ENCODE measurements at regions not wholly inside any gene's neighbourhood (a gene's known extent, or its start where the extent isn't known, plus 50 kb on each side); places are given as distances from the start of the nearest gene placed in this dataset.
"Not testable (repeated sequence)": the region's sequence is repeated elsewhere in the genome, so short reads cannot be mapped to it uniquely, and the experiment has no call there.

DNA sequence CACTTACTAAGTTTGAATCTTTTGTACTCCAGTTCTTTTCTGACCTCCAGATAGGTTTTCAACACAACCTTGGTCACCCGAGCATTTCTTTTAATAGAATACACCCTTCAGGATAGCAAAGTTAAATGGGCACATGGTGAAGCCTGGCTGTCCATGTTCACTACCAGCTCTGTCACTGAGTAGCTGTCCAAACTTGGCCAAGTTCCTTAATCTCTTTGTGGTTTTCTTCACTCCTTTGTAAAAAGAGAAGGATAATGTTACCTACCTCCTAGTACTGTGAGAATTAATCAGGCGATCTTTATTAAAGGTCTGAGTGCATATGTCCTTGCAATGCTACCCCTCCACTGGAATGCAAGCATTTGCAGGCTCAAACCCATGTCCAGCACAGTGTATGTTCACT lies 128.1 kb upstream of the PTPRZ1 start:
- DNase-seq (ENCODE audit: low read depth, low spot score), result no peak

DNA sequence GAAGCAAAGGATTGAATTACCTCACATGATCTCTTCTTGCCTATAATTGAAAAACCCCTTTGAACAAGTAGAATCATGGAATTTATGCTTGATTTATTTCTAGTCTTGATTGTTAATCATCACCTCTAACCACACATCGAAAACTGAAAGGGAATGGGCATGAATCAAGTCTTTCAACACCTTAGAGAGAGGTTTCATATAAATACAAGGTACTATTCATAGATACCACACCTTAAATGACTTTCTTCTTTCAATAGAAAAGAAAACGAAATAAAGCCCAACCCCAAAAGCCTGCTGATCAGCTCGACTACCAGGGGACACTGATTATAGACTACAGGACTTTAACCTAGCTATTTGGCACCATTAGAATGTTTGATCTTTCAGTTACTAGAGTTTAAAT lies 128.6 kb upstream of the PTPRZ1 start:
- no peak for DNase-seq (ENCODE audit: low read depth, low spot score)

DNA sequence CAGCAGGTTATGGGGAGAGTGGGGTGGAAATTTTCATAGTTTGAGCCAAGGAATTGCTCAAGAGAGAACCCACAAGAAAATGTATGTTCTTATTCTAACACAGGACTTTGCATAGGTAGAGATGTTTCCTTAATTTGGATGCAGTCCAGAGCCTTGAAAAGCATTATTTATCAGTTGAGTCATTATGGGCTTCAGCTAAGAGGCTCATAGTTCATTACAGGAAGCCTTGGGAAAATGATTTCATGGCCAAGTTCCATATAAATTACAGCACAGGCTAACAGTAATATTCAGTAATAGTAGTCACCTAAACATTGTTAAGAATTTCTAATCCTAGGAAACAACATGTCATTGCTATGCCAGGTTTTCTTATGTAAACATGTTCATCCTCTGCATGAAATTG lies 131.1 kb upstream of the PTPRZ1 start:
- DNase-seq (ENCODE audit: low read depth, low spot score), result no peak

DNA sequence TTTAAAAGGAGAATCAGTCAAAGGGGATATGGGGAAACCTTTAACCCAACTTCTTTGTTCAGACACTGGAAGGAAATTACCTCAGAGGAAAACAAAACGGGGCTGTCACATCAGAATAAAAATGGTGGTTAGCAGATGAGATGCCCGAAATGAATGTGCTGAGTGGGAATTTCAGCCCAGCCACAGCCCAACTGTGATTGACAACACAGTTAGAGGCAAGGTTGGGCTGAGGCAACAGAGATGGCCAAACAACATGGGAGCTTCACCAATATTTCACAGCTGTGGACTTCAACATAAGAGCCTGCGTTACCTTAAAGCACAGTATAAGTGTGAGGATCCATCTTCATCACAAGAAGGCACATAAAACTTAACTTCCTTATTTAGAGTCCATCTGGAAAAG lies 133.5 kb upstream of the PTPRZ1 start:
- no peak for DNase-seq (ENCODE audit: low read depth, low spot score)

DNA sequence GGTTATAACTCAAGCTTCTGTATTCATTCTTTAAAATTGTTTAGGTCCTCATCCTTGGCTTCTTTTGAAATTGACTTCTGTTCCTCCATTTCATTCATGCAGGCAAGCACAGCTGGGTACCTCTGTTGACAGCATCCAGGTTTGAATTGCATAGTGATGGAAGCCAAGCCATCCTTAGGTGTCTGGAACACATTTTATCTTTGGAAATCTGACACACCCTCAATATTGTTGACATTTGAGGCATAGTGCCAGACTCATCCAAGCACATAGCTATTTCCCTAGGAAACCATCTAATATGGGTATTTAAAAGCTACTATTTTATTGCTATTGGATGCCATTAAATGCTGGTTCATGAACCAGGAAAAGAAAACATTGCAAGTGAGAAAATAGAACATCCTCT lies 142.1 kb upstream of the PTPRZ1 start:
- no peak for DNase-seq (ENCODE audit: low read depth, low spot score)

DNA sequence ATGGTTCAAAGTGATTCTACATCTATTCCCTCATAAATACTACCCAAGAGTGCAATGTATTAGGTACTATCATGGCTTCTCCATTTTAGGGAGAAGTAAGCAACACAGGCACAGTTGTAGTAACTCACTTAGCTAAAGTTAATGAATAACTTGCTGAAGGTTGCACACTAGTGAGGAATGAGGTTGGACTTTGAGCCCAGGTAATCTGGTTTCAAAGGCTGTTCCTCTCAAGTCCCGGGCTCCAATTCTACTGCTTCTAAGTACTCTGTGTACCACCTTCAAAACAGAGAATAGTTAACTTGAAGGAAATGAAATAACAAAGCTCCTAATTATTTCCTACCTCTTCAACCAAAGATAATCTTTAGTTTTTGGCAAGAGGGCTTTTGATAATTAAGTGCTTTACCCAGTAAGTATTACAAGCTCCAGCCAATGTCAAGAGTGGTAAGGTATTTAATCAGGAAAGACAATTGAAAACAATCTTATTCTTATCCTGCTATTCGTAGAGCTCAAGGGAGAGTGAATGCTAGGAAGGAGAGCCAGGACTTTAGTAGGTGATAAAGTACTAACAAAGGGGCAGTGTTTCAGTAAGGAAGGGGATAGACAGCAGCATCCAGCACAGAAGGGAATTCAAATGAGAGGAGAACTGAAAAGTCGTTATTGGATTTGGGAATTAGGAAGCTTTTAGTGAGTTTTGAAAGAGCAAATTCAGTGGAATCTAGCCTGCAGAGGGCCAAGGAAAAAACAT lies 158.2 kb upstream of the PTPRZ1 start:
- DNase-seq (ENCODE audit: low read depth, low spot score), result no peak

DNA sequence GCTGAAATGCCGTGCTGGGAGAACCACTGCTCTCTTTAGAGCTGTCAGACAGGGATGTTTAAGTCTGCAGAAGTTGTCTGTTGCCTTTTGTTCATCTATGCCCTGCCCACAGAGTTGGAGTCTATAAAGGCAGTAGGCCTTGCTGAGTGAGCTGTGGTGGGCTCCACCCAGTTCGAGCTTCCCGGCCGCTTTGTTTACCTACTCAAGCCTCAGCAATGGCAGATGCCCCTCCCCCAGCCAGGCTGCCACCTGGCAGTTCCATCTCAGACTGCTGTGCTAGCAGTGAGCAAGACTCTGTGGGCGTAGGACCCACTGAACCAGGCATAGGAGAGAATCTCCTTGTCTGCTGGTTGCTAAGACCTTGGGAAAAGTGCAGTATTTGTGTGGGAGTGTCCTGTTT lies 160.0 kb upstream of the PTPRZ1 start:
- DNase-seq (ENCODE audit: low read depth, low spot score), result not testable (repeated sequence)

DNA sequence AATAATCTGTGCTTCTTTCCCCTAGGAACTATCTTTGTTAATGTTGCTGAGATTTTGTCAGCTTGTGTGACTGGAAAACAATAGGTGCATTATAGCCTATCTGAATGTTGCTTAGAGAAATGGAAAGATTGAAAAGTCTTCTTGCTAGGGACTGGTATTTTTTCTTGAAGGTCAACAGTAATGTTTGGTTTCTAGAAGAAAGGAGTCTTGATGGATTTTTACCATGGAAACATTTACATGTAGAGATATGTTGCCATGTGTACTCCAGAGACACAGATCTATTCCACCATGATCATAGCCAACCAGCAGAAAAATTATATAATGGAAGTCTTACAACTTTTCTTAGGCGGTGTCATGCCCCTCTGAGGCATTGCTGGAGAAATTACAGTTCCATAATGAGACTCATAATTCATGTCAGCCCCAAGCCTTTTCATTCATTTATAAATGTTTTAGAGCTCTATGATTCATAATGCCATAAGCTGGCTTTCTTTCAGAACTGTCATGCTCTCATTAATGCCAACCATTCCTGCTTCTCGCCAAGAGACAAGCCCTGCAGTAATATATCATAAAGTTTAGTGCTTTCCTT lies 175.1 kb upstream of the PTPRZ1 start:
- DNase-seq (ENCODE audit: low read depth, low spot score), result no peak

DNA sequence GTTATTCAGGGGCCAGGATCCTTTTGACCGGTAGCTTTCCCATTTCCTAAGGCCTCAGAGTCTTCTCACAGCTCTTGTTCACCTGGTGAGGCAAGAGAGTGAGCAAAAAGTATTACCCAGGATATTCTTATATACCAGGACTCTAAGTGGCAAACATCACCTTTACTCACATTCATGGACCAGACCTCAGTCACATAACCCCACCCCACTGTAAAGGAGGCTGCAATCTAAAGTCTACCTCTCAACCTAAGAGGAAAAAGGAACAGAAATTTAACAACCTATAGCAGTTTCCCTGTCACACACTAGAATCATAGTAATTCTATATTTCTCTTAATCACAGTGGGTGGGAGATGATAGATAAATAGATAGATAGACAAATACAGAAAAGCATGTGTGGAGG lies 176.0 kb upstream of the PTPRZ1 start:
- no peak for DNase-seq (ENCODE audit: low read depth, low spot score)

DNA sequence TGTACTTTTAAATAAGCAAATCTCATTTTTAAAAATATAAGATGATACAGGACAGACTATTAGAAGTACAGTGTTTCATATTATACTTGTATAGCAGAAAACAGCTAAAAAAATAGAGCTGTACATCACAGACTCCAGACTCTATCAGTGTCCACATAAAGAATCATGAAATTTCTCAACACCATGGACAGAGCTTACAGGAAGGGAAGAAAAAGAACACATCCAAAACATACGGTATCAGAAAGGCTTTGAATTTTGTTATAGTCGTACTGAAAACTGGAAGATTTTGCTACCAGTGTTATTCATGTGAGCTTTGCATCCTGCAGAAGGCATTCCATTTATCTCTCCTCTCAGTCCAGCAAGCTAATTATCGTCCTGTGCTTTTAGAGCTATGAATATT lies 183.2 kb upstream of the PTPRZ1 start:
- no peak for DNase-seq (ENCODE audit: low read depth, low spot score)

DNA sequence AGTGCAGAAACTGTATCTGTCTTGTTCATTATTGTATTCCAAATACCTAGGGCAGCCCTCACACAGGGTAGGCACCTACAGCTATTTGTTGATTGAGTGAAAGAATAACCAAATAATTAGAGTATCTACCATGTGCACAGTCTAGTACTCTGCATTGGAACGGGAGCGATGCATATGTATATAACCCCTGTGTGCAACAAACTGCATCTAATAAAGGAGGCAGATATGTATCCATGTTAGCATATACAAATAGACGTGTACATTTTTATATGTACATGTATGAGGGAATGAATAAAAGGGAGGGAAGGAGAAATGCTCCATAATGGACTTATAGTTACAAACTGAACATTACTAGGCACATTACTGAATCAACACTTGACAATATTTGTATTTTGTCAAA lies 191.3 kb upstream of the PTPRZ1 start:
- DNase-seq (ENCODE audit: low read depth, low spot score), result no peak

DNA sequence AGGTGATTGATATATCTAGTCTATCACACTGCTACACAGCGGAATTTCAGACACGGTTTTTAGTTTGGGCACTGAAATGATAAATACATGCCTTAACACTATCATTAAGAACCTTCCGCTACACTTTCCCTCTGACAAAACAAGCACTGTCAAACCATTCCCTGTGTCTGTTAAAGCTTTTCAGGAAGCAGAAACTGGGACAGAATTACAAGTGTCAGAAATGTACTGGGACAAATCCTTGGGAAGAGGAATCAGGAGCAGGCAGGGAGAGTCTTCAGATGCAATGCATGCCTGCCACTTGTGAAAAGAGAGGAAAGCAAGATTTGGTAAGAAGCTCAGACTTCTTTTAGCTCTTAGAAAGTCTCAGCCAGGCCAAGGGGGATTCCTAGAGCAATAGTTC lies 196.8 kb upstream of the PTPRZ1 start:
- DNase-seq (ENCODE audit: low read depth, low spot score), result no peak

DNA sequence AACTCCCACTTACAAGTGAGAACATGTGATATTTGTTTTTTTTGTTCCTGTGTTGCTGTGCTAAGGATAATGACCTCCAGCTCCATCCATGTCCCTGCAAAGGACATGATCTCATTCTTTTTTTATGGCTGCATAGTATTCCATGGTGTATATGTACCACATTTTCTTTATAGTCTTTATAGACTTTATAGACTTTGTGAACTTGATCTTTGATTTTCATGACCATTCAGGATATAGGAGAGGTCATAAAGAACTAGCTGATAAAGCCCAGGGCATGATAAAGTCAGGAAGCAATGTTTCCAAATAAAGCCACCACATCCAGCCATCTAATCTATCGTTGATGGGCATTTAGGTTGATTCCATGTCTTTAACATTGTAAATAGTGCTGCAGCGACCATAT lies 198.5 kb upstream of the PTPRZ1 start:
- DNase-seq (ENCODE audit: low read depth, low spot score), result not testable (repeated sequence)

DNA sequence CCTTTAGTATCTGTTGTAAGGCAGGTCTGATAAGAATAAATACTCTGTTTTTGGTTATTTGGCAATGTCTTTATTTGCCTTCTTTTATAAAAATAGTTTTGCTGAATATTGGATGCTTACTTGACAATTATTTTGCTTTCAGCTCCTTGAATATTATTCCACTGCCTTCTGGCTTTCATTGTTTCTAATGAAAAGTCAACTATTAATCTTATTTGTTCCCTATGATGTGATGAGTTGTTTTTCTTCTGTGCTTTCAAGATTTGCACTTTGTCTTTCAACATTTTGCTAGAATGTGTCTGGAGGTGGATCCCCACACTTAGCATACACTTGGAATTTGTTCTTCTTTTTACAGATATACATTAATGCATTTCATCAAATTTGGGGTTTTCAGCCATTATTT lies 203.8 kb upstream of the PTPRZ1 start:
- DNase-seq (ENCODE audit: low read depth, low spot score), result no peak

DNA sequence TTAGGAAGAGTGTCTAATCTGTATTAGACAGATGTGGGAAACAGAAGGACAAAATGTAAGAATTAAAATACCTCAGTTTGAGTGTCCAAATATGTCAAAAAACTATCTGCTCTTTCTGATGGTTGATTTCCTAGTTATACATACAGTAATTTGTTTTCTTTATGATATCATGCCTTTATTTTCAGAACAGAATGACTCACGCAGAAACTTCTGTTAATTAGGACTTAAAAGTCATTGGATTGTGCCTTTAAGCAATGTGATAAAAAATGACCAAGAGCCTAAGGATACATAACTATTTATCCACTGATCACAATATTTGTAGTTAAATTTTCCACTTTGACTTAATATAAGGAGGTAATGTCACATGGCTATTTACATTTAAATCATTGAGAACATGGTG lies 206.7 kb upstream of the PTPRZ1 start:
- no peak for DNase-seq (ENCODE audit: low read depth, low spot score)

DNA sequence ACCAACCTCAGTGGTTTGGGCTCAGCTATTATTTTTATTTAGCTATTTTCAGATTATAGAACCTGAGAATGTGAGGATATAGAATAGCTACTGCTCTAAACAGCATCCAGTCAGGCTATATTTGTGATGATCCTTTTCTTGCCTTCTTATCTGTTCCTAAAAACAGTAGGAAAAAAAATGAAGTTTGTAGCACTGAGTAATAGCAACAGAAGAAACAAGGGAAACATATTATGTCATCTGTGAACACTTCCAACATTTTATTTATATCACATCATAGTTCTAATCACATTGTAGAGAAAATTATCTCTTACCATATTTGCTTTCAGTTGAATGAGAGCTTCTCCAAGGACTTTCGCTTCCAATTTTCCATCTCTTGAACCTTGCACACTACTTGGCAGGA lies 229.6 kb upstream of the PTPRZ1 start:
- no peak for DNase-seq (ENCODE audit: low read depth, low spot score)

DNA sequence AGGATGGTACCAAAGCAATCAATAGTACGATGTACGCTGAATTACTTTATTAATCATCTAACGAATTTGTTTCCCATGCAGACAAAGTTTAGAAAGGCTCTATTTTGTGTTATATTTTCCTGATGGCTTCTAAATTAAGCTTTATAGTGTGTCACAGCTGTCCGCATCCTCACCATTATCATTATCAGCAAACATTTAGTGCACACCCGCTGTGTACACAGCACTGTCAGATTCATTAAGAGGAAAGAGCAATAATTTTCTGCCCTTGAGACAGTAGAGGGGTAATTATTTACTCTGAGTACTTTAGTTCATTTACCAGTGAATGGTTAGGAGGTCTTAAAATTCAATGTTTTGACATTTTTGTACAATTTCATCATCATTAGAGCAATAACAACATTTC lies 233.3 kb upstream of the PTPRZ1 start:
- DNase-seq (ENCODE audit: low read depth, low spot score), result no peak

DNA sequence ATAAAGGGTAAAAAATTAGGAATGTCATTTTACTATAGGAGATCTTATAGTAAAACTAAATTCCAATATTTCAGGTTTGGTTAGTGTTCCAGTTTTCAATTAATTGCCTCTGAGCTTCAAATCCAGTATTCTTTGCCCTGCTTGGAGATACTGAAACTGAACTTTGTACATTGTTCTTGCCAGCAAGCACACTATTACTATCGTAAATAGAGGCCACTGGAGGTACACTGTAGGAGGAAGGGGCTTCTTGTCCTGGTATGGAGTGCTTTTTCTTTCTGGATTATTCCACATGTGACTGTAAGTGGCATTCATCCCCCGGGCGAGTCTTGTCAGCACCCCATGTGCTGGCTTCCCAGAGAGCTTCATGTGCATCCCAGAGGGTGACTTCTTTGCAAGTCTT lies 234.7 kb upstream of the PTPRZ1 start:
- no peak for DNase-seq (ENCODE audit: low read depth, low spot score)

DNA sequence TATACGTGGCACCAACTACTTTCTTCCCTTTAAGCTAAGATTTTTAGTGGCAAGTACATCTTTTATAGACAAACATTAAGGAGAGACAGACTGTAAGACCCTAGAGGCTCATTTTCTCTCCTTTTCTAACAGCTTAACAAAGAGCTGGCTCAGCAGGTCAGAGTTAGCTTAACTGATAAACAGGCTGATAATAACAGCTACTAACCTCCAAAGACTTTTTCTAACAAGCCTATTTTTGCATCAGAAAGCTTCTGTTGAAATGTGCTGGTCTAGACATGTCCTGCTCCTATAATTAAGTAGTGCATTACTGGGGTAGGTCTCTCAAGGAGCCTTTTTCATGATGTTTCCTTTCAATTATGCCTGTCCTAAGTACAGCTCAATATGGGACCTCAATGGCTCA lies 238.2 kb upstream of the FAM3C start:
- no peak for DNase-seq (ENCODE audit: low read depth, low spot score)

DNA sequence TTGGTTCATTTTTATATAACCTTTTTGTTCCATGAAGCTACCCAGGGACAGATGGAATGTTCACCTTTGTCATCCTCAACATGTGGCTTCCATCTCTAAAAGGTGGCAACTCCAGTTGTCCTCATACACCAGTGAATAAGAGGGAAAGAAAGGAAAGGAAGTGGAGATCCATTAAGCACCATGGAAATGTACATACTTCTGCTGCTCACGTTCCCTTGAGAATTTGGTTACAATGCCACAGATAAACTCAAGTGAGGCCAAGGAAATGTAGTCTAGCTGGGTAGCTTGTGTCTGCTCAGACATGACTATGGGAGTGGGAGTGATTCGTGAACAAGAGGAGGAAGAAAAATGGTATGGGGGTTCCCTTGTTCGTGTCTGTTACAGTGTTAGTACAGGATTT lies 237.1 kb upstream of the FAM3C start:
- DNase-seq (ENCODE audit: low read depth, low spot score), result no peak

DNA sequence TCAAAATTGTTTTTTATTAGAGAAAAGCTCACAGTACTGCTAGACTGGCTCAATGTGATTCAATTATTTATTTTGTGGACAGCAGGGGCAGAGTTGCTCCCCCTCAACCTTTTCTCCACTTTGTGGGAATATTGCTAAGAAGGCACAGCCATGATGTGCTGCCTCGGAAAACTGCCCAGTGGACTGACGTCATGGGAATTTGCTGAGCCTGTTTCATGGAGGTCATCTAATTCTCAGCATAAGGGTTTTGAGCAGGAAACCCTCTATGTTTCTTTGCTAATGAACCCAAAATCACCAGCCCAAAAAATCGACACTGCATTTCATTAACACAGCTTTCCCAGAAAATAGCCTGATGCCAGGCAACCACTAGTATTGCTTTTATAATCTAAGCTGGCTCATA lies 228.8 kb upstream of the FAM3C start:
- no peak for DNase-seq (ENCODE audit: low read depth, low spot score)

DNA sequence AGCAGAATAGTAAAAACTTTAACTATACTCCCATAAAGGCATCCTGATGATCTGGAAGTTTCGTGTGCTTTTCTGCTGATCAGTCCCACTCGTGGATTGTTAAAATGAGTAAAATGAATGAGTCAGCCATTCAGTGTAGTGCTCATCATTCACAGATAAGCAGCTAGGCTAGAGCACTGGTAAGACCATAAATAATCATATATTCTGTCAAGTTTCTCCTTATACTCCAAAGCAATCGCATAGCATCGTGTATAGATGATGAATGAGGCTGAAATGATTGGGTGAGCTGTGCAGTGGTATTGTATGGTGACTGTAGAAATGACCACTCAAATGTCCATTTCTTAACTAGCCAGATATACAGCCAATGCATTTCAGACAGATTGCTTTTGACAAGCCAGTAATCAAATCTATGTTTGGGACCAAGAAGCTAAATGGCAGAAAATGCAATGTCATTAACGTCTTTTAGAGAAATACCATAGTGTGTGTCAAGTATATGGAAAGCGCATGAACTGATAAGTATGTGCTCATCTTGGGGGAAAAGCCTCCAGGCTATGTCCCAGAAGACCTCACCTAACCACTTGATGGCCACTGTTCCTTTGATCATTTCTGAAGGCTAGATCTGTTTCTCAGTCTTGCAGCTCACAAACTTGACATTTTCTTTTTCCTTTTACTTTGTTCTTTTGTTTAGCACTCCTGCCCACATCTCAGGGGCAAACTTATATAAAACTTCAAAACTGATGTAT lies 227.2 kb upstream of the FAM3C start:
- DNase-seq (ENCODE audit: low read depth, low spot score), result no peak

DNA sequence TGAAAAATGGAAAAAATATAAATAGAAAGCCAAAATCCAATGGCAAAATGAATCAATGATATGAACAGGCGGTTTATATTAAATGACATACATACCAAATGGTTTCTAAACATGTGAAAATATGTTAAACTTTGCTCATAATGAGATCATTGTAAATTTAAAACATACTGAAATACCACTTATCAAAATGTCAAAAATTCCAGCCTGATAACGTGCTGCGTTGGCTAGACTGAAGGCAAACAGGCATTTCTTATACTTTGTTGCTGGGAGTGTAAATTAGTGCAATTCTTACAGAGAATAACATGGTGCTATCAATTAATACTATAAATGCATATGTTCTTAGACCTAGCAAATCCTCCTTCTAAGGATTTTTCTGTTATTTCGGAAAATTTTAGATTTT lies 225.8 kb upstream of the FAM3C start:
- DNase-seq (ENCODE audit: low read depth, low spot score), result no peak

Data from smooth muscle cell of the brain vasculature (primary cell).